GM19397 (cell line): ENCODE measurements at regions not wholly inside any gene's neighbourhood (a gene's known extent, or its start where the extent isn't known, plus 50 kb on each side); places are given as distances from the start of the nearest gene placed in this dataset.

Experiments
- ATAC-seq: cut with Tn5 transposase; IDR thresholded peaks from one replicate; pipeline ENCODE4 v1.9.1; 2021; ENCODE audit warnings: mild to moderate bottlenecking, moderate library complexity; ENCODE audit not compliant: unreplicated experiment

DNA sequence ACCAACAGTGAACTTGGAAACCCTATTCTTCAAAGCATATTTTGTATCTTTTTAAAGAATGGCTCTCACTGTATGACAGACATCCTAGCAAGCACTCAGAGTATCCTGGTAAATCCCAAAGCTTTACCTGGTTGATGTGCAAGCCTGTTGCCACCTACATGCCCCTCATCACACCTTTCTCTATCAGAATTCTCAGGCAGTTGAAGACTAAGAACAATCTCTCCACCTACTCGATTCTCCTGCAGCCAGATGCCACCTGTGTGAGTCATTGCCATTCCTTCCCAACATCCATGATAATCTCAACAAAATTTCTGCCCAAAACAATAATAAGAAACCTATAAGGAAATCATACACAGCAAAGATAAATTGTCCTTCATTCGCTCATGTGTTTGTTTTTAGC, 659.8 kb downstream of the BCL11A start:
- ATAC-seq: no peak

DNA sequence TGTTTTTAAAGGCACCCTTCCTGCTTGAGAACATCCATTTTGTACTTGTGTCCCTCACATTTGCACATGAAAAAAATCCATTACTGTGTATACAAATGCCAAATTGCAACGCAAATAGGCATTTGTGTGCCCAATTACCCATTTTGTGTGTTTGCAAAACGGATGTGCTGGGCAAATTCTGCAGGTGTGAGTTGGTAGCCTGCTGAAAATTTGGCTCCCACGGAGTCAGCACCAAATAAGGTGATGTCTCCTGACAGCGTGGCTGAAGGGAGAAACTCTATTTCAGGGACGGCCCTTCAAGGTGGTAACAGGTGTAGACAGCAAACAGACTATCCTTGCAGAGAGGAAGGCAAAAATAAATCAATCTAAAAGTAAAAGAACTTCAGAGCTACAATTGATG, 661.1 kb downstream of the BCL11A start:
- no peak for ATAC-seq

DNA sequence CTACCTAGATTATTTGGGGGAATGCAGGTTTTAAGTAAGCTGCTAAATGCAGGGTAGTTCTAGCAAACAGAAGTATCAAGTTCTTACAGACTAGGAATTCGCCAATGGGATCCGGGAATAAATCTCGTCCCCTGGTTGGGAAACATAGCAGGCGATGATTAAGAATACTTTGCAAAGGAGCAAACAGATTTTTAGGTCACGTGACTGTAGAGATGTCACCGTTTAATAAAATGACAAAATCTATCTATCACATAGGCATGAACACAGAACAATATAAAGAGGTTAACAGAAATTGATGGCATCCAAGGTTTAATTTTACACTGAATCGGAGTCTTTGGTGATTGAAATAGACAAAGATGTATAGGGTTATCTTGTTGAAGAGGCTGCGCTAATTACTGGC, 664.1 kb downstream of the BCL11A start:
- no peak for ATAC-seq

DNA sequence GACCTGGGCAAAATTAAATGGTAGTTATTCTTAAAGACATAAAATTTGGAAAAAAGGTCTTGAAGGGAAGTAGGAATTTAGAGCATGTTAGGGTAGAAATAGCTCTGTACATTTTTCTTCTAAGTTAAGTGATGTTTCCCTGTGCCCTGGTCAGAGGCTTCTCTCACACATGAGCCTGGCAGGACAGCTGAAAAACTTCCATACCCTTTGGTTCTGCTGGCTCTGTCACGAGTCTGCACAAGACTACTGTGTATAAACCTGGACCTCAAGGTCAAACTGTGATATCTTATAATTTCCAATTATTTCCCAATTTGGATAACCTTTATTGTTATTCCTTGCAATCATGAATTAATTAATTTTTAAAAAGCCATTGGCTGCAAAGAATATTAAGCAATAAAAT, 664.7 kb downstream of the BCL11A start:
- ATAC-seq: no peak

DNA sequence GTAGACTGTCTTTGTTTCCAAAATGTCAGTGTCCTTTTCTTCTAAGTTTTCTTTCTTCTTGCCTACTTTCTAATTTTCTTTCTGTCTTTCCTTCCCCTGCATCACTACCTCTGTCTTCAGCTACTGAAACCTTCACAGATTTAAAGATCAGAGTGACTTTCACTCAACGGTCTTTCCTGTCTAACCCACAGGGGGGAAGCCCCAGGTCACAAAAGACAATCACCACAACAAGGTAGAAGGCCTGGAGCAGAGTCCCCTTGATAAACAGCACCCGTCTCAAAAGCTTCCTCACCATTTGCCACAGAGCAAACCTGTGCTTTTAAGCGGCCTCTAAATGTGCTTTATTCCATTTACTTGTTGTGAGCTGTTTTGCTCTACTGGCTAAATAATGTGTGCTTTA, 665.4 kb downstream of the BCL11A start:
- peak; percentile 92 for ATAC-seq

DNA sequence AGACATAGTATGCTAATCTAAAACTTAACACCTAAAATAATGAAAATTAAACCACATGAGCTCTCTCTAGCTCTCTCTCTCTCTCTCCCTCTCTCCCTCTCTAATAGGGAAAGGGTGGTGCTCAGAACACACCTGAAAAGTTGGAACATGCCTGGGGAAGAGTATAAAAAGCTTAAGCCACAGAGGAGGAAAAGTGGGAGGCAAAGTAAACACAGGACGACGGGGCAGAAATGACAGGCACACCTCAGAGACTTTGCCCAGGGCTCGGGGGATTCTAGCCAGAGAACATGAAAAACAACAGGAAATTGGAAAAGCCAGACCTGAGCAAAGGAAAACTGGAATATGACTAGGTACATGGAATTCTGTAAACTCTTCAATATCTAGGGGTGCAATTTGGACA, 666.1 kb downstream of the BCL11A start:
- ATAC-seq: no peak

GRCh38 chr2:59886759-59887158, 666.7 kb downstream of the BCL11A start:
- ATAC-seq: no peak

DNA sequence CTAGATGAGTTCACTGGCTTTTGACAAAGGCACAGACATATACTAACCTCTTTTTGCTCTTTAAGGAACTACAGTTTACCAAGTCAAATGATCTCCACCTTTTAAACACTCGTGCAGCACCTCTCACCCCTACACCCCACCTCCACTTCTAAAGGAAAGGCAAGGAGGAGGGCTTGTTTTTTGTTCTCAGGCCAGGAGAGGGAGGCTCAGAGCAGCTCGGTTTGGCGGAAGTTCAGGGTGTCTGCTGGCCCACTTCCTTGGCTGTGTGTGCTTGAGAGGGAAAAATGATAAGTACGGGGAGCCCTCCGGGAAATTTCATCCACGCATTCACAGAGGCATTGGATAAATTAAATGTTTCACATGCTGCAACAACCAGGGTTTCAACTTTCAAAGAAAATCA, 667.9 kb downstream of the BCL11A start:
- no peak for ATAC-seq

- no peak for ATAC-seq
These were observed 669.3 kb downstream of the BCL11A start for GRCh38 chr2:59884166-59884565.

DNA sequence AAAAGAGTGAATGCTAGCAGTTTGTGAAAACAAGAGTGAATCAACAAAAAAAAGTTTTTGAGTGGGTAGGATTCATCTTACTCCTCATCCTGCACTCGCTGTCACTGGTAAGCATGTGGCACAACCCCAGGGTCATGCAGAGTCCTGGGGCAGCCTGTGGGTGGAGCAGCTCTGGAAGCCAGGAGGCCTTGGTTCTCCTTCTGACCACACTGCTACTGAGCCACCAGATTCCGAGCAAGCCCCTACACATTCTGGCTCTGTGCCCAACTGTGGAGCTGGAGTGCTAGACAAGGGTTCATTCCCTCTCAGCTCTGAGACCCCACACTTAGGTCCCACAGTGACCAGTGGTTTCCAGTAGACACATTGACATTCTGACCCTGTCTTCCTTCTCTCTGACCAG, 670.6 kb downstream of the BCL11A start:
- ATAC-seq: no peak

- no peak for ATAC-seq
These were observed 671.2 kb downstream of the BCL11A start for GRCh38 chr2:59882279-59882678.

GRCh38 chr2:59881218-59881617, 672.2 kb downstream of the BCL11A start:
- ATAC-seq: no peak

DNA sequence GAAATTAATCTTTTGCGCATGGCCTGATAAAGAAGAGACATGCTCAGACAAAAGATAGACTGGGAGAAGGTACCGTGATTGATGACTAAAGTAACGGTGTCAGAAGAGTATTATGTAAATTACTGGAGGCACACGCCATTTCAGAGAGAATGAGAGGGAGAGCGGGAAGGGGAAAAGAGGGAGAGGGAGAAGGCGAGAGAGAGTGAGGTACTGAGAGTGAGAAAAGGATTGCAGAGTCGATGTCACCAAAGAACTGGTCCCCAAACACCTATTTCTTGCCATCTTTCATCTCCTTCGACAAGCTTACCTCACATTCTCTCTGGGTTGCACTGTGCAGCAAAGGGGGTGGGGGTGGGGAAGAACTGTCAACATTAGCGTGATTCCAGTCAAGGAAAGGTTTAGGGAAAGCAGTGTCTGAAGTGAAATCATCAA, 673.7 kb downstream of the BCL11A start:
- no peak for ATAC-seq

DNA sequence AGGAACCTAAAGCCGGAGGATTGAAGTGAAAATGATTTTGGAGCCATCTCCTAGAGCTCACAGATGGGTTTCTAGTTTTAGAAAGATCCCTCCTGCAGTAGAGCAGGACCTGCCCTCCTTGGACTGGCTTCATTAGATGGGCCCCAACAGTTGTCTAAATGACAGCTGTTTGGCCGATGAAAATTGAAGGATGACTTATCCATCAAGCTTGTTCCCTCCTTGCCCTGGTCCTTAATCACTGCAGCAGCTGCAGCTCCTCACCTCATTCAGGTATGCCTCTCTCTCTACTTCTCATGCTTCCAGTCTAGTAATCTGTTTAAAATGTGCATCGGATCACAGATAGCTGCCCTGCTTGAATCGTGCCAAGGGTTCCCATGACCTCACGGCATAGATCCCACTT, 677.6 kb downstream of the BCL11A start:
- ATAC-seq: no peak

GRCh38 chr2:59874971-59875755, 678.3 kb downstream of the BCL11A start:
- ATAC-seq: no peak

GRCh38 chr2:59874361-59874760, 679.1 kb downstream of the BCL11A start:
- ATAC-seq: no peak

- ATAC-seq: no peak
These were observed 681.6 kb downstream of the BCL11A start for GRCh38 chr2:59871830-59872229.

GRCh38 chr2:59868981-59869380, 684.5 kb downstream of the BCL11A start:
- ATAC-seq: no peak

GRCh38 chr2:59866436-59866835, 687.0 kb downstream of the BCL11A start:
- ATAC-seq: no peak

GRCh38 chr2:59858540-59858939, 694.9 kb downstream of the BCL11A start:
- ATAC-seq: no peak

- no peak for ATAC-seq
These were observed 696.3 kb downstream of the BCL11A start for GRCh38 chr2:59857109-59857508.

- ATAC-seq: no peak
These were observed 697.1 kb downstream of the BCL11A start for GRCh38 chr2:59856391-59856790.

DNA sequence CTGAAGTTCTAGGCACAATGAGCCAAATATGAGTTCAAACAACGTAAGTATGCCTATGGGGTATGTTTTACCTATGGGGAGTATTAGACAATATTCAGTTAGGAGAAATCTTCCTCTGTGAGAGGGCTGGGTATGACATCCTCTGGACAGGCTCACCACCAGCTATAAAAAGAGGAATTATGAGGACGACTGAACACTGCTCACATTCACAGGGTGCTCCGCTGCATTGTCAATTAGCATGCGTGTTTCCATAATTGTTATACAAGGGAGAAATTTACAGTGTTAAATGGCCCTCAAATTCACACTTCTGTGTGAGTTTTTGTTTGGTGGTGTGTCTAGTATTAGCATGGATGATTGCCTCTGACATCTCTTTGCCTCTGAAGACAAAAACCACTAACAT, 700.4 kb downstream of the BCL11A start:
- no peak for ATAC-seq
